ENCODE measurements at regions not wholly inside any gene's neighbourhood (a gene's known extent, or its start where the extent isn't known, plus 50 kb on each side); places are given as distances from the start of the nearest gene placed in this dataset.

DNA sequence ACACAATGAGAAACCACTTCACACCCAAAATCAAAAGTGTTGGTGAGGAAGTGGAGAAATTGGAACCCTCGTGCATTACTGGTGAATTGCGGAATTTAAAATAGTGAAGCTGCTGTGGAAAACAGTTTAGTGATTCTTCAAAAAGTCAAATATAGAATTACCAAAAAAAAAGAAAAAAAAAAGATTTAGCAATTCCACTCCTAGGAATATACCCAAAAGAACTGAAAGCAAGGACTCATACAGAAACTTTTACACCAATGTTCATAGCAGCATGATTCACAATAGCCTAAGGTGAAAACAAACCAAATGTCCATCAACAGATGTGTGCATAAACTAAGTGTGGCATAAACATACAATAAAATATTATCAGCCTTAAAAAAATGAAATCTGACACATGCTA lies 364.3 kb upstream of the FAM241A start:
- no peak overlapping the region for H3K4me3 ChIP-seq (ENCODE audit: insufficient read depth, low read depth, low read length)
- H3K36me3 ChIP-seq (ENCODE audit: control insufficient read depth, insufficient read depth, low read length), result no peaks in the 10 kb centered on the region
- no TSS peak for BruUV-seq (replicated peaks)
- no peak overlapping the region for H3K27ac ChIP-seq (ENCODE audit: insufficient read depth, low read length)
- in situ Hi-C loops (cut with MboI; ENCODE audit: low sequenced_read_pairs), result no loop called here
- DNase-seq (no peak), ATAC-seq (ENCODE audit: low read depth) (no peak)
- H3K23ac ChIP-seq (ENCODE audit: low read depth, low read length), result no peak overlapping the region
- dilution Hi-C loops (cut with HindIII; ENCODE audit: low sequenced_read_pairs, unreplicated experiment), result no loop called here
- H2BK15ac ChIP-seq (ENCODE audit: low read depth, low read length), result no peak overlapping the region
- H4K91ac ChIP-seq (ENCODE audit: insufficient read depth, low read depth, low read length), result no peak overlapping the region
- no peak overlapping the region for H3K14ac ChIP-seq (replicated peaks; ENCODE audit: low read depth, low read length)
- no peak overlapping the region for H3K4ac ChIP-seq (ENCODE audit: low read depth, low read length)
- no peaks in the 10 kb centered on the region for H3K9me3 ChIP-seq (ENCODE audit: control insufficient read depth, insufficient read depth, low read length)
- H2AK9ac ChIP-seq (replicated peaks; ENCODE audit: low read depth, low read length, poor library complexity), result no peak overlapping the region
- ChIA-PET CTCF (interaction anchor here (1.0 kb wide), 1 partner anchor 9 kb away, joined by 4 read pairs; no protein-coding TSS in a partner anchor), POLR2A (ENCODE audit: unreplicated experiment) (no interaction called here)
- no peak overlapping the region for H2BK5ac ChIP-seq (ENCODE audit: low read depth, low read length, poor library complexity, severe bottlenecking)
- no peak overlapping the region for H2AFZ ChIP-seq (replicated peaks; ENCODE audit: low read length, poor library complexity)
- H4K8ac ChIP-seq (ENCODE audit: low read depth in 2 of 2, low read length in 2 of 2), result no peak overlapping the region
- no peak overlapping the region for H2BK20ac ChIP-seq (ENCODE audit: low read depth, low read length)
- H4K20me1 ChIP-seq (ENCODE audit: insufficient read depth, low read length), result no peaks in the 10 kb centered on the region
- H3K79me1 ChIP-seq (ENCODE audit: low read depth in 1 of 2, low read length in 2 of 2), result no peaks in the 10 kb centered on the region
- TF ChIP-seq RFX5 (IDR thresholded peaks at IDR 0.05; ENCODE audit: low read depth, low read length), result no peak
- TF ChIP-seq, protein P1, sequence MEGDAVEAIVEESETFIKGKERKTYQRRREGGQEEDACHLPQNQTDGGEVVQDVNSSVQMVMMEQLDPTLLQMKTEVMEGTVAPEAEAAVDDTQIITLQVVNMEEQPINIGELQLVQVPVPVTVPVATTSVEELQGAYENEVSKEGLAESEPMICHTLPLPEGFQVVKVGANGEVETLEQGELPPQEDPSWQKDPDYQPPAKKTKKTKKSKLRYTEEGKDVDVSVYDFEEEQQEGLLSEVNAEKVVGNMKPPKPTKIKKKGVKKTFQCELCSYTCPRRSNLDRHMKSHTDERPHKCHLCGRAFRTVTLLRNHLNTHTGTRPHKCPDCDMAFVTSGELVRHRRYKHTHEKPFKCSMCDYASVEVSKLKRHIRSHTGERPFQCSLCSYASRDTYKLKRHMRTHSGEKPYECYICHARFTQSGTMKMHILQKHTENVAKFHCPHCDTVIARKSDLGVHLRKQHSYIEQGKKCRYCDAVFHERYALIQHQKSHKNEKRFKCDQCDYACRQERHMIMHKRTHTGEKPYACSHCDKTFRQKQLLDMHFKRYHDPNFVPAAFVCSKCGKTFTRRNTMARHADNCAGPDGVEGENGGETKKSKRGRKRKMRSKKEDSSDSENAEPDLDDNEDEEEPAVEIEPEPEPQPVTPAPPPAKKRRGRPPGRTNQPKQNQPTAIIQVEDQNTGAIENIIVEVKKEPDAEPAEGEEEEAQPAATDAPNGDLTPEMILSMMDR (conservative IDR thresholded peaks at IDR 0.05; ENCODE audit: low read depth, low read length), result no peak
- TF ChIP-seq, protein P2, sequence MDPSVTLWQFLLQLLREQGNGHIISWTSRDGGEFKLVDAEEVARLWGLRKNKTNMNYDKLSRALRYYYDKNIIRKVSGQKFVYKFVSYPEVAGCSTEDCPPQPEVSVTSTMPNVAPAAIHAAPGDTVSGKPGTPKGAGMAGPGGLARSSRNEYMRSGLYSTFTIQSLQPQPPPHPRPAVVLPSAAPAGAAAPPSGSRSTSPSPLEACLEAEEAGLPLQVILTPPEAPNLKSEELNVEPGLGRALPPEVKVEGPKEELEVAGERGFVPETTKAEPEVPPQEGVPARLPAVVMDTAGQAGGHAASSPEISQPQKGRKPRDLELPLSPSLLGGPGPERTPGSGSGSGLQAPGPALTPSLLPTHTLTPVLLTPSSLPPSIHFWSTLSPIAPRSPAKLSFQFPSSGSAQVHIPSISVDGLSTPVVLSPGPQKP (IDR thresholded peaks at IDR 0.05; ENCODE audit: borderline replicate concordance, low read depth, low read length), result no peak
- no peak for TF ChIP-seq FOS (IDR thresholded peaks at IDR 0.05; ENCODE audit: low read depth, low read length)
- no peak for TF ChIP-seq MAZ (IDR thresholded peaks at IDR 0.05; ENCODE audit: borderline replicate concordance, low read depth, low read length)
- TF ChIP-seq, protein P3, sequence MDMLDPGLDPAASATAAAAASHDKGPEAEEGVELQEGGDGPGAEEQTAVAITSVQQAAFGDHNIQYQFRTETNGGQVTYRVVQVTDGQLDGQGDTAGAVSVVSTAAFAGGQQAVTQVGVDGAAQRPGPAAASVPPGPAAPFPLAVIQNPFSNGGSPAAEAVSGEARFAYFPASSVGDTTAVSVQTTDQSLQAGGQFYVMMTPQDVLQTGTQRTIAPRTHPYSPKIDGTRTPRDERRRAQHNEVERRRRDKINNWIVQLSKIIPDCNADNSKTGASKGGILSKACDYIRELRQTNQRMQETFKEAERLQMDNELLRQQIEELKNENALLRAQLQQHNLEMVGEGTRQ (IDR thresholded peaks at IDR 0.05; ENCODE audit: low read depth, low read length), result no peak
- TF ChIP-seq RCOR1 (IDR thresholded peaks at IDR 0.05; ENCODE audit: insufficient replicate concordance, low read length), result no peak
- no peak for TF ChIP-seq BHLHE40 (IDR thresholded peaks at IDR 0.05; ENCODE audit: low read depth, low read length)
- no peak for TF ChIP-seq CHD1 (IDR thresholded peaks at IDR 0.05; ENCODE audit: low read depth, low read length)
- no peak for TF ChIP-seq MAFK (IDR thresholded peaks at IDR 0.05; ENCODE audit: low read depth, low read length)
- no peak for TF ChIP-seq CEBPB (IDR thresholded peaks at IDR 0.05; ENCODE audit: low read depth, low read length)
- TF ChIP-seq SMC3 (IDR thresholded peaks at IDR 0.05; ENCODE audit: low read depth, low read length), result no peak
- no peak for TF ChIP-seq POLR2A (IDR thresholded peaks at IDR 0.05; ENCODE audit: low read depth, low read length)
- no peak for TF ChIP-seq MXI1 (IDR thresholded peaks at IDR 0.05; ENCODE audit: borderline replicate concordance, low read depth, low read length)
- TF ChIP-seq RAD21 (IDR thresholded peaks at IDR 0.05; ENCODE audit: low read length), result no peak
- no peak for TF ChIP-seq NFE2L2 (IDR thresholded peaks at IDR 0.05; ENCODE audit: low read depth, low read length)
- no peaks in the 10 kb centered on the region for H3K4me1 ChIP-seq (ENCODE audit: control insufficient read depth, insufficient read depth, low read length)
- H2AK5ac ChIP-seq (ENCODE audit: low read depth, low read length), result no peak overlapping the region
- H3K18ac ChIP-seq (ENCODE audit: low read depth, low read length), result no peak overlapping the region
- WGBS, 2 experiments (ENCODE audit: extremely low coverage in 2 of 2, insufficient read length in 1 of 2), result no CpG with 5 or more reads among the region's 2 CpGs
- intact Hi-C loops (cut with micrococcal nuclease), result no loop called here
- H3K4me2 ChIP-seq (ENCODE audit: low read depth, low read length), result no peak overlapping the region
- no peaks in the 10 kb centered on the region for H3K27me3 ChIP-seq (ENCODE audit: control insufficient read depth, insufficient read depth, low read length)
- H2BK120ac ChIP-seq (ENCODE audit: low read depth, low read length), result no peak overlapping the region
- H3K9me1 ChIP-seq (ENCODE audit: insufficient read depth, low read length), result no peaks in the 10 kb centered on the region
- no peak overlapping the region for H4K5ac ChIP-seq (ENCODE audit: low read depth, low read length)
- no peak overlapping the region for H3K56ac ChIP-seq (ENCODE audit: extremely low read depth, insufficient read depth, low read length)
- no peak overlapping the region for H3K9ac ChIP-seq (ENCODE audit: low read depth, low read length)

Measured in IMR-90 (cell line).